ENCODE measurements at regions not wholly inside any gene's neighbourhood (a gene's known extent, or its start where the extent isn't known, plus 50 kb on each side); places are given as distances from the start of the nearest gene placed in this dataset.
A peak's percentile ranks its signal among the peaks of the same experiment; 100 is the strongest.
"Not testable (repeated sequence)": the region's sequence is repeated elsewhere in the genome, so short reads cannot be mapped to it uniquely, and the experiment has no call there.

DNA sequence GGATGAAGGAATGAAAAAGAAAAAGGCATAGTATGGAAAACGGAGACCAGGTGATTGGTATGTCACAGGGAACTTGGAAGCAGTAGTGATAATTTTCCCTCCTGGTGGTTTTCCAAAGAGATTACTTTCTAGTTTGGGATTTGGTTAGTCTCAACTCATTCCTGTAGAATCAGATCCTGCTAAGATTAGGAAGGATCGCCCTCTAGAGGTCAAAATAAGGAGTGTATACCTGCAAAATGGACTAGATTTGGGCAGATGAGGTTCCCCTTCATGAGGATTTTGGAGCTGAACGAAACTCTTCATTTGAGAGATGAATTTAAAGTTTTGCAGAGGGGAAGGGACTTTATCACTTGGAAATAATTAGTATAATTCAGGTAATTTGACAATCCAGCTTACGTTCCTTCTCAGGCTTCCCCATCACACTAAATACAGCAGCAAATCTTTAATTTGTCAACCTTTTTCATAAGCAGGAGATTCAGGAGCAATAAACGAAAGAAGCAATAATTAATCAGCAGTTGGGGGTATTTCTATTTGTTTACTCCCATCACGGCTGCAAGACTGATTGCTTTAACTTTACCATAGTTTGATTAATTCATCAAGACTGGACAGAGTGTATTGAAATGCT is 65.2 kb downstream of the CCDC195 start:
- DNase-seq (ENCODE audit: low read depth), result no peak

DNA sequence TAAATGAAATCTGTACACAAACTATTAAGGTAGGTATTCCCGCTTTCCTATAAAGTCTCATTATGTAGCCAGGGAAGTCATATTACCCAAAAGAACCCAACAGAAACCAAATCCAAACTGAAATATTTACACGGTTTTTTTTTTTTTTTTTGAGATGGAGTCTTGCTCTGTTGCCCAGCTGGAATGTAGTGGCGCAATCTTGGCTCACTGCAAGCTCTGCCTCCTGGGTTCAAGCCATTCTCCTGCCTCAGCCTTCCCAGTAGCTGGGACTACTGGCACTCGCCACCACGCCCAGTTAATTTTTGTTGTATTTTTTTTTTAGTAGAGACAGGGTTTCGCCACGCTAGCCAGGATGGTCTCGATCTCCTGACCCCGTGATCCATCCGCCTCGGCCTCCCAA is 62.5 kb upstream of the CUL3 start:
- not testable (repeated sequence) for DNase-seq (ENCODE audit: low read depth)

DNA sequence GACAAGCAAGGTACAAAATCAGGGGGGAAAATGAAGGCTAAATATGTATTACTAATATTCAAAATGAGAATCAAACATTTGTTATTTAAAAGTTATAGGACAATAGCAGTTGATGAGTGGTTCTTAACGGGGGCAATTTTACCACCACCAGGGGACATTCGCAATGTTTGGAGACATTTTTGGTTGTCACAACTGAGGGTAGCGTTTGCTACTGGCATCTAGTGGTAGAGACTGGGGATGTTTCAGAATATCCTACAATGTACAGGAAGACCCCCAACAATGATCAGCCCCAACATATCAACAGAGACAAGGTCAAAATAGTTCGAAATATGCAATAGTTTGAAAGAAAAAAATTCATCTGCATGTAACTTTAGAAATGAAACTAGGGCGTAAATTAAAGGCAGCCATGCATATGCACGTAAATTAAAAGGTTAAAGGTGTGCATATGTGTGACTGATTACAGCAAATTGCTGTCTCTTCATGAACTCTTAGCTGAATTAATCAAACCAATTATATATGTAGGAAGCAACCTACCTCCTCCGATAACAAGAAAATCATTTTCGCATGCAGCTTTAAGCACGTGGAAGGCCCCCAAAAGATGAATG is 61.2 kb upstream of the CUL3 start:
- no peak for DNase-seq (ENCODE audit: low read depth)

DNA sequence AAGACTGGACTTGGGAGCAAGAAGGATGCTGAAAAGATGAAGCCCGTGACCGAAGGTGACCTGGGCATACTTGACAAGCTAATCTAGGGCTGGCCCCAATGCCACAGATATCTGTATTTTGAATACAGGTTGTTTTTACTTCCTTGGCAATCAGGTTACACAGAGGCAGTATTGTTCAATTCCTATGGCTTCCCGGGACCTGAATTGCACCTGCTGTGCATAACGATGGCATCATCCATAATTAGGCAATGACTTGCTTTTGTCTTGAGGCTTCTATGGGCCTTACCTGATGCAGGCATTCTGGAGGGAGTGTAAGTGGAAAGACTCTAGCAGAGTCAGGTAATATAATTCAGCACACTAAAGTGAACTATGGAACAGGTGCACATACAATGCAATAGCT is 60.6 kb upstream of the CUL3 start:
- no peak for DNase-seq (ENCODE audit: low read depth)

DNA sequence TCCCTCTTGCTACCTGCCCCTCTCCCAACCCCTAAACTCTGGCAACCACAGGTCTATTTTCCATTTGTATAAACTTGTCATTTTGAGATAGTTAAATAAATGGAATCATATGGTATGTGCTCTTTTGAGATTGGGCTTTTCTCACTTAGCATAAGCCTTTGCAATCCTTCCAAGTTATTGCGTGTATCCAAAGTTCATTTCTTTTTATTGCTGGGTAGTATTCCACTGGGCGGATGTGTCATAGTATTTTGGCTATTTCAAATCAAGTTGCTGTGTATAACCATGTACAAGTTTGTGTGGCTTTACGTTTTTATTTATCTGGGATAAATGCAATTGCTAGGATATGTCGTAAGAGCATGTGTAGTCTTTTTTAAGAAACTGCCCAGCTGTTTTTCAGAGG is 55.5 kb upstream of the CUL3 start:
- DNase-seq (ENCODE audit: low read depth), result no peak

DNA sequence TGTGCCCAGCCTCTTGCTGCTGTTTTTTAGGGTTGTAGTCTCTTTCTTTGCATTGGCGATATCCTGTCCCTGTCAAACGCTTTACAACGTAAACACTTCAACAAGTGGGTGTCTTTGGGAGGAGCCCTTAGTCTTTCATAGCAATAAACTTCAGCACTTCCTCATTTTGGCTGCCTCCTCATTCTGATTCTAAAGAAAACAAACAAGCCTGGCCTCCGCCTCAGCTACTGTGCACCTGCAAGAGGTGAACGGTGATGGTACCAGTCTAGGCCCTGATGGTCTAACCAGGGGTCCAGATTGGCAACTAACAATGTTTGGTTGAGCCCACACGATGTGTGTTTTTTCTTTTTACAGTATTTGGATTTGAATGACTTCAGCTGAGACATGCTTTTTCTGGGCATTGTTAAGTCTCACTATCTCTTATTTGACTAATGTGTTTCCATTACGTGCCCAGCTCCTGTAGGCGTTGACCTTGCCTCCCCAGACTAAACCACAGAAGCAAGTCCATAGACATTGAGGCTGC is 53.2 kb upstream of the CUL3 start:
- peak; percentile 17 for DNase-seq (ENCODE audit: low read depth)
